Tibial nerve (tissue), 3 donors: ENCODE measurements at regions not wholly inside any gene's neighbourhood (a gene's known extent, or its start where the extent isn't known, plus 50 kb on each side); places are given as distances from the start of the nearest gene placed in this dataset.

Source experiments
- CTCF ChIP-seq, 5 experiments: fragments of 200-600 bp in 3 of 5; fragments of 450-650 bp in 2 of 5; sonication (generic) in 3 of 5; IDR thresholded peaks; one replicate each; pipeline ENCODE4 v1.5.1; 2016 to 2019; ENCODE audit warnings: antibody characterized with exemption in 5 of 5, mild to moderate bottlenecking in 3 of 5, moderate library complexity in 2 of 5
- POLR2A ChIP-seq, 2 donors: fragments of 450-650 bp; IDR thresholded peaks; one replicate each; pipeline ENCODE4 v1.6.1; 2017; ENCODE audit warnings: antibody characterized with exemption in 2 of 2, mild to moderate bottlenecking in 2 of 2, moderate library complexity in 2 of 2

GRCh38 chr2:240220371-240220770, 79.9 kb upstream of the OTOS start:
- no peak for TF ChIP-seq CTCF (IDR thresholded peaks at IDR 0.05)
- no peak for TF ChIP-seq POLR2A (IDR thresholded peaks at IDR 0.05)
